ENCODE measurements at regions not wholly inside any gene's neighbourhood (a gene's known extent, or its start where the extent isn't known, plus 50 kb on each side); places are given as distances from the start of the nearest gene placed in this dataset.
"Not testable (repeated sequence)": the region's sequence is repeated elsewhere in the genome, so short reads cannot be mapped to it uniquely, and the experiment has no call there.

DNA sequence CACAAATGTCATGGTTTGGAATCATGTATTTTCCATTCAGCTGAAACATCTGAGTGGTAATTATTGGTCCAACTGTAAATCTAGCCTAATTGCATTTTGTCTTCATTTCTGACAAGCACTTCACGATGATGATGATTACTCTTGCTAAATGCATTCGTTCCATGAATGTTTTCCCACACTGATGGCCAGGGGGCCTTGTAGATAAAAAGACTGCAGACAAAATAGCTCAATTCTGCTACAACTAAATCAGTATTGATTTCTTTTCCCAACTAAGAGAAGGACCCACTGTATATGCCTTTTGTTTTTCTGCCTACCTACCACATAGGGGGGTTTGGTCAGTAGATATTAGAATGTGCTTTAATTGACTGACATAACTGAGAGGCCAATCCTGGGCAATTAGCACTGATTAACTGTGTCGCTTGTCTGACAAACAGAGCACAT lies 1351.3 kb upstream of the NUDT12 start:
- DNase-seq: no peak

DNA sequence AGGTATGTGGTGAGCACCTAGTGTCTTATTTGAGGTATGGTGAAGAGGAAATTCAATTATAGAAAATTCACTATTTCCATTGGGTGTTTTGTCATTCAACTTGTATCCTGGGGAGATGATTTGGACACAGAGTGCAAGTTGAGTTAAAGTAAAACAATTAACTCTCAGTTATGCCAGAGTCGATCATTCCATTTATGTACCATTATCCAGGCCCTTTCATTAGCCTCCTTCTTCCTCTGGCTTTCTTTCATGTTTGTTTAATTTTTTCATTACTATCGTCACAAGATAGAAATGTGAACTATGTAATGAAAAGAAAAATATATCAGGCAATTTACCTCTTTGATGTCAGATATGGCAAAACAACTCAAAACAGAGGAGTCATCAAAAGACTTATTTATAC lies 1347.2 kb upstream of the NUDT12 start:
- no peak for DNase-seq

DNA sequence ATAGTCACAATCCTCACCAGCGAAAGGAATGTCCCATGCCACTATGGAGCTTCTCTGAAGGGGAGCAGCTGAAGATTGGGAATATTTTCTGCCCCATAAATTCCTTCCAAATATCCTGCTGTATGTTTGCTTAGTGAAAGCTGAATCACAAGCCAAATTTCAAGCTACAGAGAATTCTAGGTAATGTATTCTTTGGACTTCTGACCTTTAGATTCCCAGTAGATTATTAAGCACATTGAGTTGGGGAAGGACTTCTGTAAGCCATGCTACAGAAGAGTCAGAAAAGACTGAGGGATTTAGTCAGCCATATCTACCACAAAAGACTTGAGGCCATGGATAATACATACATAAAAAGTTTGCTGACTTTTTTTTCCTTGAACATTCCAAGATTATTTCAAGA lies 1342.0 kb upstream of the NUDT12 start:
- no peak for DNase-seq

DNA sequence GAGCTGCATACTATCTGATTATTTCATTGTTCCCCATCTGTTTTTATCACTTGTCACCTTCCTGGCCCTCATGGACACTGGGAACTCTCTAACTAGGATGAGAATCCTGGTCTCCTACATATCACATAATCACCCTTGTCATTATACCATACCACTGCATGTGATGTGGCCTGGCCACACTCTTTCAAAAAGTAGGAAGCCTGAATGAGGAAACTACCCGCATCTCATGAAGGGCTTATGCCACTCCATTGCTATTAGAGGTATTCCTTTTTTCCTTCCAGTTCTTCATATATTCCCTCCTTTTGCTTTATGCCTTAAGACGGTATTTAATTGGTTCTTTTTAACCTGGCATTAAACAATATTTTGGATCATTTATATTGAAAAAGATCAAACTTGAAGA lies 1341.4 kb upstream of the NUDT12 start:
- DNase-seq: no peak

DNA sequence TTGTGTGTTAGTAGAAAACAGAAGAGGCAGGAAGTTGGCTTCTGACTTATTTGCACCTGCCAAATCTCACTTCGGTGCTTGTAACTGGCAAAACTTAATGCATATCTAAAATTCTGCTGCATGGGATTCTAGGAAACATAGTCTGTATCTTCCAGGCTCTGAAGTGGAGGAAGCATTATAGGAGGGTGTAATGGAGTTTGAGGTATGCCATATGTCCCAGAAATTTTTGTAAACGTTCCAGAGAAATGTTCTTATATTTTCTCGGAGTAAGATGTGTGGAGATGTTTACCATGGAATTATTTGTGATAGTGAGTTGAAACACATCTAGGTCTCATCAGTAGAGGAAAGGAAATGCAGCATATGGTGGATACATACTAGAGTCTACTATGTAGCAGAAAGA lies 1329.0 kb upstream of the NUDT12 start:
- no peak for DNase-seq

DNA sequence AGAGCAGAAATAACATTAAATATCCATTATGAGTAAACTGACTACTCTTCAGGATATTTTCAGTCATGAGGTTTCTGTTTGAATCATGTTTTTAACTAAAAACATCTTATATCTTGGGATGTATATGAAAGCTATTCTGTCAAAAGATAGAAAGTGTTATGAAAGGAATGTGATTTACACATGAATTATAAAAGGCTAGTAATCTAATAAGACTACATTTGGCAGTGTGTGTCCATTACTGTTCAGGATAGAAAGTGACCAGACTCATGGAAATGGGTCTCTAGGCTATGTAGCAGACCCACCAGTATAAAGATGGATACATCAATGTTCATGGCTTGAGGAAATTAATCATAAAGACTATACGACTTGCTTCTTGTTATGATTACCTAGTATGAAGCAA lies 1328.2 kb upstream of the NUDT12 start:
- DNase-seq: no peak

DNA sequence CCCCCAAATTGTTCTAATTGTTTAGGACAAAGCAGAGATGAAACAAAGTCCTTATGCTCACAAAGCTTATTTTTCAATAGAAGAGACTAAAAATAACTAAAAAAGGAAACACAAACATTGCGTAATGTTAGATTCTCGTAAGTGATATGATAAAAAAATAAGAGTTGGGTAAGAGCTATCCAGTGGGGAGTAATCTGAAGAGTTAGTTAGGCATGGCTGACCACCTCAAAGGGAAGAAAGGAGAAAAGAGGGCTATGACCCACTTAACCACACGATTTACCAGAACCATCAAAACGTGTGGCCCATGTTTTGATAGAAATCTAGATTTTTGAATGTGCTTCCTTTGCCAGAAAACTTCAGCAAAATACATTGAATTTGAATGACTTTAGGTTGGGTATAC lies 1296.8 kb upstream of the NUDT12 start:
- DNase-seq: no peak

DNA sequence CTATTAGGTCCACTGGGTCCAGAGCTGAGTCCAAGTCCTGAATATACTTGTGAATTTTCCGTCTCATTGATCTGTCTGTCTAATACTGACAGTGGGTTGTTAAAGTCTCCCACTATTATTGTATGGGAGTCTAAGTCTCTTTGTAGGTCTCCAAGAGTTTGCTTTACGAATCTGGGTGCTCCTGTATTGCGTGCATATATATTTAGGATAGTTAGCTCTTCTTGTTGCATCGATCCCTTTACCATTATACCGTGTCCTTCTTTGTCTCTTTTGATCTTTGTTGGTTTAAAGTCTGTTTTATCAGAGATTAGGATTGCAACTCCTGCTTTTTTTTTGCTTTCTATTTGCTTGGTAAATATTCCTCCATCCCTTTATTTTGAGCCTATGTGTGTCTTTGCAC lies 1289.5 kb upstream of the NUDT12 start:
- DNase-seq: not testable (repeated sequence)

DNA sequence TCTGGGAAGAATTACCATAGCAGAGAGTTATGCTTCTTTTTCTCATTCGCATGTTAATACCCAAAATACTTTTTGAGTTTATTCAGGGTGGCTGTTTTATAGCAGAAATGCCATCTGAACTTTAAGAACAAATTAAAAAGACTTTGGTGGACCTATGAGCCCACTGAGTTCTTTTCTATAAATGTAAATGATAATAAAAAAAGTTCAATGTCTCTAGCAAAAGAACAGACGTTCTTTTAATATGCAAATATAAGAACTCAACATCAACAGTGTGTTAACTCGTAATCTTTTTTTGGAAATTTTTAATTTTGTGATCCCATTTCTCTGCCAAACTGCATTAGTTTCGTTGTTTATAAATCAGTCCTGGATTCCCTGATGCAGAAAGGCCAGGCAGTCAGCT lies 1283.0 kb upstream of the NUDT12 start:
- no peak for DNase-seq

DNA sequence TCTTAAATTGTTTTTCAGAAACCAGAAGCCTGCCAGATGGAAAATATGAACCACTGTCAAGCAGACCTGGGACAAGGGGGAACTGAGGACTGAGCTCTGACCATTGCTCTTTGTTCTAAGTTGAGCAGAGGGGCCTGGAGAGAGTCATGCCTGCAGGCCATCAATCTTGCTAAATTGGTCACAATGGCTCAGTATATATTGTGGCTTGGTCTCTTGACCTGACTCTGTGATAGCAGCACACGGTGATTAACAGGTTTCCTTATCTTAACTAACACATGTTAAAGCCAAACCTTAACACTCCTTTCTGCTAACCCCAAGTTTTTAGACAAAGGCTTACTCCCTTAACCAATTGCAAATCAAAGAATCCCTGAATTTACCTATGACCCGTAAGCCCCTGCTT lies 1281.2 kb upstream of the NUDT12 start:
- no peak for DNase-seq

DNA sequence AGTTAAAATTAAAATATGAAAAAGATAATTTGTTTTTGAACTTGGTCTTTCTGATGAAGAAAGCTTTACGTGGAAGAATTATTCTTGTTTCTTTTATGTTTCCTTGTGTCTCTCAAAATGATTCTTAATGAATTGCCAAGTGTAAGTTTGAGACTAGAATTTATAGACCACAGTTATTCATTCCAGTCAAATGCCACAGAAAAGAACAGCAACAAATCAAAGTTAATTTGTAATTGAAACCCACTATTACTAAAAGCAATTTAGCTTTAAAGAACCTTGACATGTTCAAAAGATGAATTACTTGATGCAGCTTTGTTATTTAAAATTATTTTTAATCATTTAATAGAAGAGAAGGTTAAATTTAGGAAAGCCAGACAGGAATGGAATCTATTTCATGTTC lies 1277.7 kb upstream of the NUDT12 start:
- DNase-seq: no peak

DNA sequence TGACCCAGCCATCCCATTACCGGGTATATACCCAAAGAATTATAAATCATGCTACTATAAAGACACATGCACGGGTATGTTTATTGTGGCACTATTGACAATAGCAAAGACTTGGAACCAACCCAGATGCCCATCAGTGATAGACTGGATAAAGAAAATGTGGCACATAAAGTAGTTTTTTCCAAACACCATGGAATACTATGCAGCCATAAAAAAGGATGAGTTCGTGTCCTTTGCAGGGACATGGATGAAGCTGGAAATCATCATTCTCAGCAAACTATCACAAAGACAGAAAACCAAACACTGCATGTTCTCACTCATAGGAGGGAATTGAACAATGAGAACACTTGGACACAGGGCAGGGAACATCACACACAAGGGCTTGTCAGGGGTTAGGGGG lies 1268.9 kb upstream of the NUDT12 start:
- DNase-seq: not testable (repeated sequence)

DNA sequence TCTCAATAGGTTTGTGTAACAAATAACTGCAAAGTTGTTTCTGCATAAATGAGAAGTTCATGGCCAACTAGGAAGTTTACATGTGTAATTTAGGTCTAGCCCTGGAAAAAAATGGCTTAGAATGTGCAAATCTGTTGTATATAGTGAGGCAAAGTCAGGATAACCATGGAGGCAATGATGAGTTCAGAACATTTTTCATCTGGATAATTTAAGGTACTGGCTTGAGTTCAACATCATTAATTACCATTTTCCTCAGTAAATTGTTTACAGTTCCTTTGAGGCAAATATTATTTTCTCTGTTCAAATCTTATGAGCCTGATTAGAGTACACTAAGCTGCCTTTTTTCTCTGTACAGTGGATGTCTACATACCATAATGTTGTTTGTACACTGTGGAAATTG lies 1259.0 kb upstream of the NUDT12 start:
- DNase-seq: no peak

DNA sequence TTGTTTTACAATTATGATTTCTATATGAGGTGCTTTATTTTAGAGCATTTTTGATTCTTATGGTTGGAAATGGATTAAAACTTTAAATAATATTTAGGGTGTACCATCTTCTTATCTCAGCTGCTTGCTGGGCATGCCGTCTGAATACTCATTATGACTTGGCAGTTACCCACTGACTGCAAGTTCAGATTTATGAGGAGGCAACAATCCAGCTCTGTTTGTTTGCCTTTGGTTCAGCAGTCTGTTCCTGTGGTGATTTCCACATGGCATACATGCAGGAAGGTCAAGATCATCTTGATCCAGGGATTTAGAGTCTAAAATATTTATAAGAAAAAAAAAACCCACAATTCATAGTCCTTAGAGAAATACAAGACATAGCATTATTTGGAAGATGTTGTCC lies 1254.5 kb upstream of the NUDT12 start:
- no peak for DNase-seq

DNA sequence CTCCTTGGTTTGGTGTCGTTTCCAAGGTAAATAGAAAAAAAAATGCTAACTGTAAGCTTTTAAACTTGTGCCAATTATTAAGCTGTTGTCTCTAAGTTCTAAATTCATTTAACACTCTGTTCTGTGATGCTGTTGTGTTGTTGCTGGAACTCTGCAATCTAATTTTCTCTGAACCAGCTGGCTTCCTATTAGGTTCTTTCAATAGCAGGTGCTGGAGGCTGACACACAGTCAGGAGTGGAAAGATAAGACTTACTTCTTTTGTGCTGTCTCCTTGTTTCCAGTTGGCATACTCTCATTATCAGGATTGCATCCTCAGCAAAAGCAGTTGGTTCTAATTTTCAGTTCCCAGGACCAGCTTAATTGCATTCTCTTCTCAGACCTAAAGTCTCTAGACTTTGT lies 1252.6 kb upstream of the NUDT12 start:
- DNase-seq: no peak

DNA sequence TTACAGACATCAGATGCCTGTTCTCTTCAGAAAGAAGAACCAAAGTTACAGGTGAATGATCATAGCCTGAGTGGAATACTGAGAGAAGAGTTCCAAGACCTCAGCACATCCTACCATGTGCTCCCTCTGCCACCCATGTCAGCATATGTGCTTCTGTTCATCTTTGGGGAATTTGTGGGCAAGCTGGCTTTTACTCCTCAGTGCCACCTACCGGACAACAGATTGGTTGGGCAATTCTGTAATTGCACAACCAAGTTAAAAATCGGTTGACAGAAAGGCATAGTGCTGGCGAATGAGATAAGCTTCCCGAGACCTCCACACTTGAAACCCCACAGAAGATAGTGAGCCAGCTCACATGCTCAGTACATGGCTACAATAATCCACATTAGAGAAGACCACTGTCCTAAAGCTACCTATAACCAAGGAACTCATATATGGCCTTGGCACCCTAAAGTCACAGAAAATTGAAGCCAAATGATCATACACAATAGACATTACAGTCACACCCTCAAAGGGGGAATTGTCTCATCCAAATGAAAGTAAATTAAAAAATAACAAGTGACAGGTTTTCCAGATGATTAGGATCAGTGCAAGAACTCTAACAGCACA lies 1238.0 kb upstream of the NUDT12 start:
- no peak for DNase-seq

DNA sequence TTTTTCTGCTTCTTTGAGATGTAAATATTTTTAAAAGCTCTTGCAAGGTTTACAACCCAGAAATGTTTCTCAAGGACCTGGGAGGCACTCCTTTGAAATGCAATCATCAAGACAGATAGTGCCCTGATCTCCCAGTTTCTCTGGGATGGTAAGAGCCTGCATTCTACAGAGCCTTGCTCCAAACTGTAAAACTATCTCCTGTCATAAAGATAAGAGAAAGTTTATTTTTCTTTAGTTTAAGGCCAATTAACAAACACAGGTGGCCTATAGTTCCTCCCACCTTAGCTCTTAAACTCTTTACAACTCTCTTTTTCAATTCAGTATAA lies 1231.1 kb upstream of the NUDT12 start:
- DNase-seq: no peak

DNA sequence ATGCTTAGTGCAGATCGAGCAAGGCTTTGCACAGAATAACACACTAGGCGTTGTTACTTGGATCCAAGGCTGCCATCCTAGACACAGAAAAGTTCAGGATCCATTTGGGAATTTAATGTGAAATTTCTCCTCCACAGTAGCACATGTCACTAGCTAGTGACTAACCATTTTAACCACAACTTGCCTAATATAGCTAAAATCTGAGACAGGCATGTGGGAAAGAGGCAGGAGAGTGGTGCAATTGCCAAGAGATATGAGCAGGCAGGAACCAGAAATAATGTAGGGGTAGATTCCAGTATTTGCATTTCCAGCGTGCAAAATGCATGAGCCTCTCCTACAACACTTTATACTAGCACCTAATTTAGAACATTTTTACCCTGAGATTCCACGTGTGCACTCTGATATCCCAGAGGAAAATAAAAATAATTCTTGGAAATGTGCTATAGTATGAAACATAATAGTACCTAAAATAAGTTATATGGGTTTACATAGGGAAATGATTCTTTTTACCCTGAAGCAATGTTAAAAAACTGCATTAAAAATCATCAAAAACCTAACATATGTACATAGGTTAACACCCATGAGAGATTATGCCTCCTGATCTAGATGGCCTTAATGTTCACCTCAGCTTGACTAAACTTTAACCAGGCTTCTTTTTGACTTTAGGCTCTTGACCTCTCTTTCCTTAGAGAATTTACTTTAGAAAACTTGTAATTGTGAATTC lies 1230.6 kb upstream of the NUDT12 start:
- no peak for DNase-seq

DNA sequence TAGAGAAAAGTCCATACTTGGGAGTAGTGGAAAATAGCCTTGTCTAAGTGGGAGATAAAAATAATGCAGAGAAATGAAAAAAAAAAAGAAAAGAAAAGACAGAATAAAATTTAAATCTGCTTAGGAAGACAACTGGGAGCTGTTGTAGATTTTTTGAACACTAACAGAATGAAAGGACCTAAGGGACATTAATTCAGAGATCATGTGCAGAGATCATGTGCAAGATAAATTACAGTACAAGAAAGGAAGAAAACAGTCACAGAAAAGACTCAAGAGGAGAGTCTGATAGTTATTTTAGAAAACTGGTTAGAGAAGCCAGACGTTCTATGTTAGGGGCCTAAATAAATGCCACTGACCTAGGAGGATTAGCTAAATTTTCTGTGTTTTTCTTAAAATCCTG lies 1226.8 kb upstream of the NUDT12 start:
- DNase-seq: no peak

DNA sequence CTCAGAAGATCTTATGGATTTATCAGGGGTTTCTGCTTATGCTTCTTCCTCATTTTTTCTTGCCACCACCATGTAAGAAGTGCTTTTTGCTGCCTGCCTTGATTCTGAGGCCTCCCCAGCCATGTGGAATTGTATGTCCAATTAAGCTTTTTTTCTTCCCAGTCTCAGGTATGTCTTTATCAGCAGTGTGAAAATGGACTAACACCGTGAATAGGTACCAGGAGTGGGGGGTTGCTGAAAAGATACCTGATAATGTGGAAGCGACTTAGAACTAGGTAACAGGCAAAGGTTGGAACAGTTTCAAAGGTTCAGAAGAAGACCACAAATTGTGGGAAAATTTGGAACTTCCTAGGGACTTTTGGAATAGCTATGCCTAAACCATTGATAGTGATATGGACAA lies 1222.5 kb upstream of the NUDT12 start:
- DNase-seq: no peak

DNA sequence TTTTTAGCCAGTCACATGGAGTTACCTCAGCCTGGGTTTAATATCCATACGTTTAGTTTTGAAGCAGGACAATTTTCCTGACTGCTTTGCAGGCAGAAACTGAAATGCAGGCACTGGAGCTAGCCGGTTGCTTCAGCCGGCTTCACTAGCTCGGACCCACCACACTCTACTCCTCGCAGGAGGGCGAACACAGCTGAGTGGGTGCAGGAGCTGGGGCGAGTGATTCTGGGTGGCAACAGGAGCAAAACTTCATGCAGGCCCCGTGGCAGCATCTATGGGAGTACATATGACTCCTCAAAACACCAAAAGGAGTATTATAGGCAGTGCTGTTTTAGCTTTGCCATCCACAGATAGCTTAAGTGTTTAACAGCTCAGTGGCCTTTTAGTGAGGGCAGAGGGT lies 1211.8 kb upstream of the NUDT12 start:
- no peak for DNase-seq

DNA sequence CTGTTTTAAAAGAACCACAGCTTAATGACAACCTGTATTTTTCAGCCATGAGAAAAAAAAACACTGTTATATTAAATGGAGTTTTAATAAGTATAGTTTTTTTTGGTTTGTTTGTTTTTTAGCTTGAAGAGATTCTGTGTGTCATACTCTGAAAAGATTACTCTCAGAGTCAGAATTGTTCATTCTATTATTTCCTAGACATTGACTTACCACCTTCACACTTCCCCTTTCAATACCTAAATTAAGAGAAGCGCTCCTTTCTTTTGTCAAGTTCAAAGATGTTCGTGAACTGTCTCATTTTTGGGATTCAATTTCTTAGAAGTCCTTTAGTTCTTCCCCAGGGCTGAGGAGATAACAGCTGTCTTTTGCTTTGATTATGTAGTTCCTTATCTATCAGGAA lies 1201.6 kb upstream of the NUDT12 start:
- no peak for DNase-seq

DNA sequence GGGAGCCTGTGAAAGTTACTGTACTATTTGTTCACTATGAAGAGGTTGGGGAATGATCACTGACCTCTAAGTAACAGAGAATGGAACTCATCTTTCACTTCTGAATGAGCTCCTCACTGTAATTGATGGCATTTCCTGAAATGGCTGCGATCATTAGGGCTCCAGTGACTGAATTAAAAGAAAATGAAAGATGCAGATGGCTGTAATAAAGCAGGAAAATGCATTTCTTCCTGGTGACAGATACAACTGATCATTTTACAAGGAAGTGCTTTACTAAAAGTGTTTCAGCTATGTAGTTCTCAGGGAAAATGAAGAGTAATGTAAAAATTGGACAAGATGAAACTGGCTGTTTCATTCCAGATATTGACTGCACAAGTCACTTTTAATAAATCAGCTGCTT lies 1200.6 kb upstream of the NUDT12 start:
- DNase-seq: no peak

DNA sequence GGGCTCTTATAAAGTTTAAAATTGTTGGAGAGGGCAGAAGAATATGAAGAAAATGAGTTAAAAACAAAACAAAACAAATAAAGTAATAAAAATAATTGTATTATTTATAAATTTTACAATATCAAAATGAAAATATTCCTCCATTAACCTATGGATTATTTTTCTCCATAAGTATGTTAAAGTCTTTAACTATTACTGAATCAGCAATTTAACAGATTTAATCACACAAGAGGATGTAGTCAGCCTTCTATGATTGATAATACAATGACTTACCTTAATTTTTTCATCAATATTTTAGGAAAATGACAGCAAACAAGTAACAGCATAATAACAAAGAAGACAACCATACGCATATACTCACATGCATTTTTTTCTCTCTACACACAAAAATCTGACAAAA lies 1195.3 kb upstream of the NUDT12 start:
- no peak for DNase-seq

DNA sequence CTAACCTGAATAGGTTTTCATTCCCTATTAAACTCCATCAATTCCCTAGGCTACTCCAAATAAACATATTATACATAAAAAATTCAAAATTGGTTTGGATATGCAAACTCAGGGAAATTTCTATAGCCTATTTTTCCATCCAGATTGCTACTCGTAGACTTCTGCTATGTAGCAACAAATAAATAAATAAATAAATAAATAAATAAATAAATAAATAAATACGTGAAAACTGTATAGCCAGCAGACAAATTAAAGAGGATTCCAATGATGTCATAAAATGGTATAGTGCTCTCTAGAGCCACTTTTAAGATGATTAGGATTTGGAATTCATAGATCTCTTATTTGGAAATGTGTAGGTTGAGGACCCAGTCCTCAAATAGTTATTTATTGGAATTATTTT lies 1193.2 kb upstream of the NUDT12 start:
- no peak for DNase-seq

Measured in CD4-positive, alpha-beta T cell treated with Interleukin-6 for 4 hours (primary cell).